ENCODE measurements at regions not wholly inside any gene's neighbourhood (a gene's known extent, or its start where the extent isn't known, plus 50 kb on each side); places are given as distances from the start of the nearest gene placed in this dataset.

- TF ChIP-seq, protein P1, sequence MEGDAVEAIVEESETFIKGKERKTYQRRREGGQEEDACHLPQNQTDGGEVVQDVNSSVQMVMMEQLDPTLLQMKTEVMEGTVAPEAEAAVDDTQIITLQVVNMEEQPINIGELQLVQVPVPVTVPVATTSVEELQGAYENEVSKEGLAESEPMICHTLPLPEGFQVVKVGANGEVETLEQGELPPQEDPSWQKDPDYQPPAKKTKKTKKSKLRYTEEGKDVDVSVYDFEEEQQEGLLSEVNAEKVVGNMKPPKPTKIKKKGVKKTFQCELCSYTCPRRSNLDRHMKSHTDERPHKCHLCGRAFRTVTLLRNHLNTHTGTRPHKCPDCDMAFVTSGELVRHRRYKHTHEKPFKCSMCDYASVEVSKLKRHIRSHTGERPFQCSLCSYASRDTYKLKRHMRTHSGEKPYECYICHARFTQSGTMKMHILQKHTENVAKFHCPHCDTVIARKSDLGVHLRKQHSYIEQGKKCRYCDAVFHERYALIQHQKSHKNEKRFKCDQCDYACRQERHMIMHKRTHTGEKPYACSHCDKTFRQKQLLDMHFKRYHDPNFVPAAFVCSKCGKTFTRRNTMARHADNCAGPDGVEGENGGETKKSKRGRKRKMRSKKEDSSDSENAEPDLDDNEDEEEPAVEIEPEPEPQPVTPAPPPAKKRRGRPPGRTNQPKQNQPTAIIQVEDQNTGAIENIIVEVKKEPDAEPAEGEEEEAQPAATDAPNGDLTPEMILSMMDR (IDR thresholded peaks at IDR 0.05), result no peak
- TF ChIP-seq POLR2A (IDR thresholded peaks at IDR 0.05), result no peak
Measured at GRCh38 chr4:163623787-163624186, 129.3 kb downstream of the TMA16 start.

All from body of pancreas (tissue), 4 donors.